OCI-LY7 (cell line): ENCODE measurements at regions not wholly inside any gene's neighbourhood (a gene's known extent, or its start where the extent isn't known, plus 50 kb on each side); places are given as distances from the start of the nearest gene placed in this dataset.

ENCODE experiments used
- BruUV-seq: library from RNA; stranded (reverse); fragments of 400-500 nt; replicated peaks from 2 replicates; lab custom pipeline; 2021; lab: Mats Ljungman, UMichigan
- CTCF ChIA-PET: fragments of 300-600 bp; sonication (Branson Sonifier 250); formaldehyde crosslinking; loops from one replicate; lab custom pipeline; 2022; ENCODE audit warnings: antibody characterized with exemption; ENCODE audit not compliant: unreplicated experiment; lab: Charles Lee
- POLR2A ChIA-PET: fragments of 300-600 bp; sonication (Branson Sonifier 250); formaldehyde crosslinking; loops from one replicate; lab custom pipeline; 2022; ENCODE audit warnings: antibody characterized with exemption; lab: Charles Lee
- DNase-seq: peaks from one replicate; pipeline ENCODE4 v3.0.0-alpha.2; 2015; ENCODE audit warnings: low spot score
- H2AFZ ChIP-seq: fragments of 200-600 bp; sonication (generic), shearing (Covaris generic); 2 replicates; pipeline ENCODE4 v1.6.1; 2014; ENCODE audit warnings: mild to moderate bottlenecking, antibody characterized with exemption, low read length, moderate library complexity
- H3K27ac ChIP-seq: fragments of 200-600 bp; sonication (generic); 2 replicates; pipeline ENCODE4 v1.5.1; 2014; ENCODE audit warnings: mixed run types, low read depth, mild to moderate bottlenecking, moderate library complexity, low read length, inconsistent platforms; ENCODE audit not compliant: poor library complexity, severe bottlenecking
- H3K36me3 ChIP-seq: fragments of 200-600 bp; sonication (generic); 2 replicates; pipeline ENCODE4 v1.6.1; 2014; ENCODE audit warnings: mild to moderate bottlenecking, antibody characterized with exemption, low read length, moderate library complexity, mixed read lengths; ENCODE audit not compliant: insufficient read depth
- H3K4me1 ChIP-seq: fragments of 200-600 bp; sonication (generic); 2 replicates; pipeline ENCODE4 v1.5.1; 2014; ENCODE audit warnings: mild to moderate bottlenecking, low read length; ENCODE audit not compliant: insufficient read depth, poor library complexity, severe bottlenecking
- H3K4me2 ChIP-seq: fragments of 200-600 bp; sonication (generic); 2 replicates; pipeline ENCODE4 v1.6.1; 2014; ENCODE audit warnings: mild to moderate bottlenecking, low read length
- H3K4me3 ChIP-seq: fragments of 200-600 bp; sonication (generic); 2 replicates; pipeline ENCODE4 v1.5.1; 2014; ENCODE audit warnings: mild to moderate bottlenecking, low read depth, low read length; ENCODE audit not compliant: poor library complexity, severe bottlenecking
- H3K79me2 ChIP-seq: fragments of 200-600 bp; sonication (generic); 2 replicates; pipeline ENCODE4 v1.6.1; 2016; ENCODE audit warnings: low read depth, mild to moderate bottlenecking, low read length, moderate library complexity, mixed read lengths; ENCODE audit not compliant: insufficient read depth
- H3K9me2 ChIP-seq: fragments of 200-600 bp; sonication (generic); 2 replicates; pipeline ENCODE4 v1.6.1; 2016; ENCODE audit warnings: mild to moderate bottlenecking, low read length, mixed read lengths; ENCODE audit not compliant: insufficient read depth
- H3K9me3 ChIP-seq: fragments of 200-600 bp; sonication (generic); 2 replicates; pipeline ENCODE4 v1.6.1; 2014; ENCODE audit warnings: mild to moderate bottlenecking, mixed run types, low read length, mixed read lengths
- H4K20me1 ChIP-seq: fragments of 200-600 bp; sonication (generic); 2 replicates; pipeline ENCODE4 v1.6.1; 2014; ENCODE audit warnings: mild to moderate bottlenecking, antibody characterized with exemption, low read length, moderate library complexity, mixed read lengths; ENCODE audit not compliant: insufficient read depth
- EZH2phosphoT487 ChIP-seq: fragments of 200-600 bp; sonication (generic); IDR thresholded peaks from 2 replicates; pipeline ENCODE4 v1.6.1; 2018; ENCODE audit warnings: low read depth, borderline replicate concordance, mild to moderate bottlenecking, mixed run types, antibody characterized with exemption, low read length, moderate library complexity, mixed read lengths
- intact Hi-C: fragments of 100-400 bp; cut with micrococcal nuclease; formaldehyde crosslinking; loops from one replicate; pipeline ENCODE4 v1.10.0; 2022; ENCODE audit not compliant: unreplicated experiment
- TF ChIP-seq, protein P1 (sequence below): fragments of 200-600 bp; sonication (generic); conservative IDR thresholded peaks from 2 replicates; pipeline ENCODE4 v1.5.1; 2014; ENCODE audit warnings: mild to moderate bottlenecking, antibody characterized with exemption, low read length, moderate library complexity, mixed read lengths

DNA sequence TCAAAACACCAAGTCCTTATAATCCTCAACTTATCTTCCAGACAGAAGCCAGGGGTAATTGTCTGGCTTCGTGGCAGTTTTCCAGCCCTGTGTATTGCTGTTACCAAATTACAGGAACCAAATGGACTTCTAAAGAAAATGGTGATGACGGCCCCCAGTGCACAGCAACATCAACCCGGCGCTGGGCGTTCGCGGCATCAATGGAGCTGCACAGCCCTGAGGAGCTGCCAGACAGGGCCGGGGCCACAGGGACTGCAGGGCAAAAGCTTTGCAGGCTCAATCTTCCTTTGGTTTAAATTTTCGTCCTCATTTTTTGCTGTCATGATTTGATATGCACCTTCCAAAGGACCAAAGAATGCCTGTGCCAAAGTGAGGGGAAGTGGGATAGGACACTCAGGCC is 292.5 kb downstream of the BRD1 start:
- ChIA-PET POLR2A (no interaction called here), CTCF (no interaction called here)
- H3K4me3 ChIP-seq, result no peak overlapping the region
- H3K9me2 ChIP-seq, result no peaks in the 10 kb centered on the region
- no peaks in the 10 kb centered on the region for H3K79me2 ChIP-seq
- H4K20me1 ChIP-seq, result no peaks in the 10 kb centered on the region
- no peak overlapping the region for H3K27ac ChIP-seq
- intact Hi-C loops, result no loop called here
- H3K9me3 ChIP-seq, result no peaks in the 10 kb centered on the region
- H3K4me2 ChIP-seq, result no peak overlapping the region
- no TSS peak for BruUV-seq
- no peak for DNase-seq
- H3K4me1 ChIP-seq, result no peaks in the 10 kb centered on the region
- no peaks in the 10 kb centered on the region for H3K36me3 ChIP-seq
- H2AFZ ChIP-seq, result no peak overlapping the region
- TF ChIP-seq, protein P1, sequence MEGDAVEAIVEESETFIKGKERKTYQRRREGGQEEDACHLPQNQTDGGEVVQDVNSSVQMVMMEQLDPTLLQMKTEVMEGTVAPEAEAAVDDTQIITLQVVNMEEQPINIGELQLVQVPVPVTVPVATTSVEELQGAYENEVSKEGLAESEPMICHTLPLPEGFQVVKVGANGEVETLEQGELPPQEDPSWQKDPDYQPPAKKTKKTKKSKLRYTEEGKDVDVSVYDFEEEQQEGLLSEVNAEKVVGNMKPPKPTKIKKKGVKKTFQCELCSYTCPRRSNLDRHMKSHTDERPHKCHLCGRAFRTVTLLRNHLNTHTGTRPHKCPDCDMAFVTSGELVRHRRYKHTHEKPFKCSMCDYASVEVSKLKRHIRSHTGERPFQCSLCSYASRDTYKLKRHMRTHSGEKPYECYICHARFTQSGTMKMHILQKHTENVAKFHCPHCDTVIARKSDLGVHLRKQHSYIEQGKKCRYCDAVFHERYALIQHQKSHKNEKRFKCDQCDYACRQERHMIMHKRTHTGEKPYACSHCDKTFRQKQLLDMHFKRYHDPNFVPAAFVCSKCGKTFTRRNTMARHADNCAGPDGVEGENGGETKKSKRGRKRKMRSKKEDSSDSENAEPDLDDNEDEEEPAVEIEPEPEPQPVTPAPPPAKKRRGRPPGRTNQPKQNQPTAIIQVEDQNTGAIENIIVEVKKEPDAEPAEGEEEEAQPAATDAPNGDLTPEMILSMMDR, result no peak
- no peak for TF ChIP-seq EZH2phosphoT487

DNA sequence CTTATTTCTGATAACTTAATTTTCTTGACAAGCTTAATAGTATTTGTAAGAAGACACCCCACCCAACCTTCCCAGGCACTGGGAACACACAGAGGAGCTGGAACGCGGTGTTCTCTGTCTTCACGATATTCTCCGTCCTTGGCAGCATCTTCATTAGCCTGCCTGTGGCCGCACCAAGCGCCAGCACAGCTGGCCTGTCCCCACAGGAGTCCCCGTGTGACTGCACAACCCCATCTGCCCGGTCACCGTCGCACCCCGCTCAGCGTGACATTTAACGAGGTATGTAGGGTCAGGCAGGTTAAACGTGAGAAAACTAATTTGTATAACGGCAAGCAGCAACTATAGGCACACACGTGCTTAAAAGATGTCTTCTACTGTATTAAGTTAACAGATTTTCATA is 293.3 kb downstream of the BRD1 start:
- no peaks in the 10 kb centered on the region for H4K20me1 ChIP-seq
- CTCF ChIA-PET, result no interaction called here

DNA sequence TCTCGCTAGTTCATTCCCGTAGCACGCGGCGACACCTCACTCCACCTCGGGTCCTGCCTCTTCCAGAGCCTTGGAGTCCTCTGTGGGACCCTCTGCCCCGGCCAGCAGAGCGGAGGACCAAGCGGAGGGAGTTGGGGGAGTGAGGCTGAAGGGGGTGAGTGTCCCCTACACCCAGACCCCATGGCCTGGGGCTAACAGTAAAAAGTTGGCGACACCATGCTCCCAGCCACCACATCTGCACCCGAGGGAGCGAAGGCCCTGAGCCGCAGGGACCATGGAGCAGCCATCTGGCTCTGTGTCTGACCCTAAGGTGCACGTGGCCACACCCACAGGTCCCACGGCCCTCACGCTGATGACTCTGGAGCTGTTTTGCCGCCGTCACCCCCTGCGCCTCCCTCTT is 293.8 kb downstream of the BRD1 start:
- H3K4me3 ChIP-seq, result no peak overlapping the region
- no peak overlapping the region for H3K4me2 ChIP-seq
- no peaks in the 10 kb centered on the region for H3K36me3 ChIP-seq
- no peaks in the 10 kb centered on the region for H3K9me3 ChIP-seq
- BruUV-seq, result no TSS peak
- H3K4me1 ChIP-seq, result no peaks in the 10 kb centered on the region
- H2AFZ ChIP-seq, result no peak overlapping the region
- H3K27ac ChIP-seq, result no peak overlapping the region
- no peaks in the 10 kb centered on the region for H3K9me2 ChIP-seq
- TF ChIP-seq, protein P1, result no peak
- TF ChIP-seq EZH2phosphoT487, result no peak
- no peak for DNase-seq
- H4K20me1 ChIP-seq, result no peaks in the 10 kb centered on the region
- H3K79me2 ChIP-seq, result no peaks in the 10 kb centered on the region
- ChIA-PET CTCF (no interaction called here), POLR2A (no interaction called here)
- intact Hi-C loops, result no loop called here

More for the DNA sequence above, 293.3 kb downstream of the BRD1 start:
- TF ChIP-seq, protein P1, result no peak
- TF ChIP-seq EZH2phosphoT487, result no peak
- Histone ChIP-seq H3K4me3 (no peak overlapping the region), H3K79me2 (no peaks in the 10 kb centered on the region), H3K27ac (no peak overlapping the region), H3K9me2 (no peaks in the 10 kb centered on the region), H3K9me3 (no peaks in the 10 kb centered on the region), H3K36me3 (no peaks in the 10 kb centered on the region), H2AFZ (no peak overlapping the region), H3K4me2 (no peak overlapping the region), H3K4me1 (no peaks in the 10 kb centered on the region)
- no TSS peak for BruUV-seq
- DNase-seq, result no peak
- POLR2A ChIA-PET, result no interaction called here
- intact Hi-C loops, result no loop called here
